K562 (cell line): ENCODE measurements at regions not wholly inside any gene's neighbourhood (a gene's known extent, or its start where the extent isn't known, plus 50 kb on each side); places are given as distances from the start of the nearest gene placed in this dataset.

Experiments used
- ARID1B ChIP-seq: fragments of 450-650 bp; IDR thresholded peaks from 2 replicates; pipeline ENCODE4 v1.6.1; 2016; ENCODE audit warnings: antibody characterized with exemption, mild to moderate bottlenecking, inconsistent platforms
- ARNT ChIP-seq, 2 experiments: fragments of 450-650 bp; IDR thresholded peaks; 2 replicates each; pipeline ENCODE4 v1.6.1; 2016; ENCODE audit warnings: mild to moderate bottlenecking in 1 of 2
- FOXK2 ChIP-seq, 2 experiments: fragments of 450-650 bp; IDR thresholded peaks in 1 of 2; conservative IDR thresholded peaks in 1 of 2; 2 replicates each; pipeline ENCODE4 v1.6.1; 2016; ENCODE audit warnings: low read depth in 2 of 2, mild to moderate bottlenecking in 1 of 2
- KDM1A ChIP-seq, 2 experiments: fragments of 450-650 bp; IDR thresholded peaks; 2 replicates each; pipeline ENCODE4 v1.6.1; 2016; ENCODE audit warnings: mild to moderate bottlenecking in 2 of 2
- MYBL2 ChIP-seq, 2 experiments: fragments of 450-650 bp in 1 of 2; sonication (generic) in 1 of 2; formaldehyde crosslinking in 1 of 2; IDR thresholded peaks; 2 replicates each; pipeline versions ENCODE4 v1.6.1 to v1.8.1; 2017 to 2022; ENCODE audit warnings: borderline replicate concordance in 1 of 2, inconsistent platforms in 1 of 2, low read depth in 1 of 2, mild to moderate bottlenecking in 1 of 2, missing genetic modification reagents in 1 of 2, moderate library complexity in 1 of 2
- ZMIZ1 ChIP-seq, 2 experiments: fragments of 150-350 bp in 1 of 2; IDR thresholded peaks; 2 replicates each; pipeline ENCODE4 v1.6.1; 2012 to 2016; ENCODE audit warnings: low read depth in 2 of 2, low read length in 2 of 2, mild to moderate bottlenecking in 1 of 2, moderate library complexity in 1 of 2
- TF ChIP-seq, protein P1 (sequence below): sonication (generic); formaldehyde crosslinking; IDR thresholded peaks from 2 replicates; pipeline ENCODE4 v1.8.0; 2023; ENCODE audit warnings: missing genetic modification reagents, mild to moderate bottlenecking, borderline replicate concordance
- TF ChIP-seq, protein P2 (sequence below): fragments of 450-650 bp; formaldehyde crosslinking; IDR thresholded peaks from 2 replicates; pipeline ENCODE4 v1.4.0; 2020; ENCODE audit warnings: mild to moderate bottlenecking, moderate library complexity
- TF ChIP-seq, protein P3 (sequence below): sonication (generic); formaldehyde crosslinking; IDR thresholded peaks from 2 replicates; pipeline ENCODE4 v1.8.1; 2023; ENCODE audit warnings: mild to moderate bottlenecking, missing genetic modification reagents

DNA sequence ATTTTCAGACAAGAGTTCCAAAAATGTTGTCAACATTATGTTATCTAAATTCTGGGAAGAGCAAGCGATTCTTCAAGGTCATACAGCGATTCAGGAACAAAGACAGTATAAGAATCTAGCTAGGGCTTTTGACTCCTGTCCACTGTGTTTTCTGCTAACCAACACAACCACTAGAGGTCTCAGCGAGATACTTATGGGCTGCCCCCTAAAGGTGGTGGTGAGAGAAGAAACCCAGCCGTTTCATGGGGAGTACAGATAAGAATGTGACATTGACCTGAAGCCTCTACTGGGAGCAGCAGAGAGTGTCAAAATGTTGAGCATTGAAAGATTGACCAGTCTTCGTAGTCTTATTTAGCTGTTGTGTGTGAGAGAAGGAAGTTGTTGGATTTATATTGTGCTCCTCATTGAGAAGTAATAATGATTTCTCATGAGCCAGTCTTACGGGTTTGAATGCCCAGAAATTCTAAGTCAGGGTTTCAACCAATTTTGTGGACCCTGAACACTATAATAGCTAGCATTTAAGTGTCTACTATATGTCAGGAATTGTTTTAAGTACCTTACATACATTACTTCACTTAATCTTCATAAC lies 168.3 kb downstream of the SPRY1 start (continued):
- TF ChIP-seq ZMIZ1 (IDR thresholded peaks at IDR 0.05; ENCODE audit: low read depth in 2 of 2, low read length in 2 of 2) (0 out of 4 replicates have a peak, but pooled peaks of 1 of the 2 experiments have one; percentile 45), ARNT (IDR thresholded peaks at IDR 0.05) (peak in 1 of 2 experiments; percentile 68; a peak in 1 of 4 replicates), MYBL2 (IDR thresholded peaks at IDR 0.05; ENCODE audit: low read depth) (peak; percentile 70), MYBL2 (CRISPR knock-in tag; IDR thresholded peaks at IDR 0.05; ENCODE audit: borderline replicate concordance) (no peak), KDM1A (IDR thresholded peaks at IDR 0.05) (peak in 1 of 2 experiments; percentile 19; a peak in 1 of 4 replicates), FOXK2 (conservative IDR thresholded peaks at IDR 0.05 in 1 of 2, IDR thresholded peaks at IDR 0.05 in 1 of 2; ENCODE audit: low read depth in 2 of 2) (peak; percentile 28 to 58; a peak in 3 of 4 replicates), ARID1B (peak; percentile 77)
- TF ChIP-seq, protein P1, sequence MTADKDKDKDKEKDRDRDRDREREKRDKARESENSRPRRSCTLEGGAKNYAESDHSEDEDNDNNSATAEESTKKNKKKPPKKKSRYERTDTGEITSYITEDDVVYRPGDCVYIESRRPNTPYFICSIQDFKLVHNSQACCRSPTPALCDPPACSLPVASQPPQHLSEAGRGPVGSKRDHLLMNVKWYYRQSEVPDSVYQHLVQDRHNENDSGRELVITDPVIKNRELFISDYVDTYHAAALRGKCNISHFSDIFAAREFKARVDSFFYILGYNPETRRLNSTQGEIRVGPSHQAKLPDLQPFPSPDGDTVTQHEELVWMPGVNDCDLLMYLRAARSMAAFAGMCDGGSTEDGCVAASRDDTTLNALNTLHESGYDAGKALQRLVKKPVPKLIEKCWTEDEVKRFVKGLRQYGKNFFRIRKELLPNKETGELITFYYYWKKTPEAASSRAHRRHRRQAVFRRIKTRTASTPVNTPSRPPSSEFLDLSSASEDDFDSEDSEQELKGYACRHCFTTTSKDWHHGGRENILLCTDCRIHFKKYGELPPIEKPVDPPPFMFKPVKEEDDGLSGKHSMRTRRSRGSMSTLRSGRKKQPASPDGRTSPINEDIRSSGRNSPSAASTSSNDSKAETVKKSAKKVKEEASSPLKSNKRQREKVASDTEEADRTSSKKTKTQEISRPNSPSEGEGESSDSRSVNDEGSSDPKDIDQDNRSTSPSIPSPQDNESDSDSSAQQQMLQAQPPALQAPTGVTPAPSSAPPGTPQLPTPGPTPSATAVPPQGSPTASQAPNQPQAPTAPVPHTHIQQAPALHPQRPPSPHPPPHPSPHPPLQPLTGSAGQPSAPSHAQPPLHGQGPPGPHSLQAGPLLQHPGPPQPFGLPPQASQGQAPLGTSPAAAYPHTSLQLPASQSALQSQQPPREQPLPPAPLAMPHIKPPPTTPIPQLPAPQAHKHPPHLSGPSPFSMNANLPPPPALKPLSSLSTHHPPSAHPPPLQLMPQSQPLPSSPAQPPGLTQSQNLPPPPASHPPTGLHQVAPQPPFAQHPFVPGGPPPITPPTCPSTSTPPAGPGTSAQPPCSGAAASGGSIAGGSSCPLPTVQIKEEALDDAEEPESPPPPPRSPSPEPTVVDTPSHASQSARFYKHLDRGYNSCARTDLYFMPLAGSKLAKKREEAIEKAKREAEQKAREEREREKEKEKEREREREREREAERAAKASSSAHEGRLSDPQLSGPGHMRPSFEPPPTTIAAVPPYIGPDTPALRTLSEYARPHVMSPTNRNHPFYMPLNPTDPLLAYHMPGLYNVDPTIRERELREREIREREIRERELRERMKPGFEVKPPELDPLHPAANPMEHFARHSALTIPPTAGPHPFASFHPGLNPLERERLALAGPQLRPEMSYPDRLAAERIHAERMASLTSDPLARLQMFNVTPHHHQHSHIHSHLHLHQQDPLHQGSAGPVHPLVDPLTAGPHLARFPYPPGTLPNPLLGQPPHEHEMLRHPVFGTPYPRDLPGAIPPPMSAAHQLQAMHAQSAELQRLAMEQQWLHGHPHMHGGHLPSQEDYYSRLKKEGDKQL (CRISPR knock-in tag), result no peak
- TF ChIP-seq, protein P2, sequence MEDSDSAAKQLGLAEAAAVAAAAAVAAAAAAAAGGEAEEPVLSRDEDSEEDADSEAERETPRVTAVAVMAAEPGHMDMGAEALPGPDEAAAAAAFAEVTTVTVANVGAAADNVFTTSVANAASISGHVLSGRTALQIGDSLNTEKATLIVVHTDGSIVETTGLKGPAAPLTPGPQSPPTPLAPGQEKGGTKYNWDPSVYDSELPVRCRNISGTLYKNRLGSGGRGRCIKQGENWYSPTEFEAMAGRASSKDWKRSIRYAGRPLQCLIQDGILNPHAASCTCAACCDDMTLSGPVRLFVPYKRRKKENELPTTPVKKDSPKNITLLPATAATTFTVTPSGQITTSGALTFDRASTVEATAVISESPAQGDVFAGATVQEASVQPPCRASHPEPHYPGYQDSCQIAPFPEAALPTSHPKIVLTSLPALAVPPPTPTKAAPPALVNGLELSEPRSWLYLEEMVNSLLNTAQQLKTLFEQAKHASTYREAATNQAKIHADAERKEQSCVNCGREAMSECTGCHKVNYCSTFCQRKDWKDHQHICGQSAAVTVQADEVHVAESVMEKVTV, result peak; percentile 55; the same call in 1 of the 2 replicates
- TF ChIP-seq, protein P3, sequence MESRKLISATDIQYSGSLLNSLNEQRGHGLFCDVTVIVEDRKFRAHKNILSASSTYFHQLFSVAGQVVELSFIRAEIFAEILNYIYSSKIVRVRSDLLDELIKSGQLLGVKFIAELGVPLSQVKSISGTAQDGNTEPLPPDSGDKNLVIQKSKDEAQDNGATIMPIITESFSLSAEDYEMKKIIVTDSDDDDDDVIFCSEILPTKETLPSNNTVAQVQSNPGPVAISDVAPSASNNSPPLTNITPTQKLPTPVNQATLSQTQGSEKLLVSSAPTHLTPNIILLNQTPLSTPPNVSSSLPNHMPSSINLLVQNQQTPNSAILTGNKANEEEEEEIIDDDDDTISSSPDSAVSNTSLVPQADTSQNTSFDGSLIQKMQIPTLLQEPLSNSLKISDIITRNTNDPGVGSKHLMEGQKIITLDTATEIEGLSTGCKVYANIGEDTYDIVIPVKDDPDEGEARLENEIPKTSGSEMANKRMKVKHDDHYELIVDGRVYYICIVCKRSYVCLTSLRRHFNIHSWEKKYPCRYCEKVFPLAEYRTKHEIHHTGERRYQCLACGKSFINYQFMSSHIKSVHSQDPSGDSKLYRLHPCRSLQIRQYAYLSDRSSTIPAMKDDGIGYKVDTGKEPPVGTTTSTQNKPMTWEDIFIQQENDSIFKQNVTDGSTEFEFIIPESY (CRISPR knock-in tag), result 0 out of 2 replicates have a peak, but pooled peaks have one; percentile 19
